Right cardiac atrium (tissue), 5 donors: ENCODE measurements at regions not wholly inside any gene's neighbourhood (a gene's known extent, or its start where the extent isn't known, plus 50 kb on each side); places are given as distances from the start of the nearest gene placed in this dataset.

Experiments
- ATAC-seq, 2 donors: fragments of 200-7000 bp; cut with Tn5 transposase; one replicate each; pipeline versions ENCODE4 v1.8.0 to v1.9.1; 2020; ENCODE audit warnings: moderate library complexity in 2 of 2, mild to moderate bottlenecking in 1 of 2
- DNase-seq, 3 donors: peaks; one replicate each; pipeline ENCODE4 v3.0.0-alpha.2; 2020
- H3K27ac ChIP-seq: one replicate; pipeline ENCODE4 v1.5.1; 2013; ENCODE audit warnings: mild to moderate bottlenecking, low read length, control low read depth, moderate library complexity
- H3K27me3 ChIP-seq: one replicate; pipeline ENCODE4 v1.6.1; 2013; ENCODE audit not compliant: control insufficient read depth, insufficient read depth
- H3K4me1 ChIP-seq: one replicate; pipeline ENCODE4 v1.6.1; 2013; ENCODE audit warnings: low read length; ENCODE audit not compliant: control insufficient read depth, insufficient read depth
- H3K4me3 ChIP-seq: one replicate; pipeline ENCODE4 v1.5.1; 2013; ENCODE audit warnings: low read length, control low read depth
- H3K9me3 ChIP-seq: one replicate; pipeline ENCODE4 v1.6.1; 2013; ENCODE audit warnings: low read length; ENCODE audit not compliant: control insufficient read depth
- WGBS: extraction: QIAGEN DNeasy Blood & Tissue Kit; methylation state at CpG from one replicate; pipeline ENCODE4 v1.1.7; 2013; 5-methylcytosine and 5-hydroxymethylcytosine counted together
- intact Hi-C, 4 donors: fragments of 100-400 bp; cut with DNase I; formaldehyde crosslinking; loops; one replicate each; pipeline versions ENCODE4 v1.11.0 to v1.14.0; 2022 to 2023
- donor health status: healthy with polysubstance abuse.
- donor health status: DM: no; HTN: yes; CAD: no.
- donor health status: DM: no; HTN: no; CAD: no.
- donor health status: DM: no; HTN: yes; CAD: no; lungs with severe emphysema.
- donor health status: DM: yes; HTN: yes; CAD: no.

DNA sequence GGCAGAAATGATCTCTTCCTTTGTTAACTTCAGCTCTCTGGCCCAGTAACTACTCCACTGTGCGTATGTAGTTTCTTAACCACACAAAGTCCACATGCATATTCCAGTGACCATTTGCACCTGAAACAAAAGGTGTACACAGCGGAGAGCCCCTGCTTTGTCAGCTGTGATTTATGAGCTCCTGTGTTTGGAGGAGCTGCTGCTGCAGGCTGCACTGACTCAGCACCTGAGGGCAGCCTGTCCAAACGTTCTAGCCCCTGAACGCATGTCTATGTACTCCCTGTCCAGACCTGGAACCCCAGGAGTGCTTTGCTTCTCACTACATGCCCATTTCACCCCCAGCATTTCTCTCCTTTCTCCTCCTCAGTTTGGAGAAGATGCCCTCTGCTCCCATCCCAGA is 216.1 kb downstream of the ABCC12 start:
- H3K27me3 ChIP-seq: no peaks in the 10 kb centered on the region
- 76% methylated on average over 4 of the region's 4 CpGs for WGBS
- ATAC-seq (no peak), DNase-seq (no peak)
- intact Hi-C loops: no loop called here
- H3K4me1 ChIP-seq: no peaks in the 10 kb centered on the region
- no peaks in the 10 kb centered on the region for H3K9me3 ChIP-seq
- no peak overlapping the region for H3K27ac ChIP-seq
- H3K4me3 ChIP-seq: no peak overlapping the region

DNA sequence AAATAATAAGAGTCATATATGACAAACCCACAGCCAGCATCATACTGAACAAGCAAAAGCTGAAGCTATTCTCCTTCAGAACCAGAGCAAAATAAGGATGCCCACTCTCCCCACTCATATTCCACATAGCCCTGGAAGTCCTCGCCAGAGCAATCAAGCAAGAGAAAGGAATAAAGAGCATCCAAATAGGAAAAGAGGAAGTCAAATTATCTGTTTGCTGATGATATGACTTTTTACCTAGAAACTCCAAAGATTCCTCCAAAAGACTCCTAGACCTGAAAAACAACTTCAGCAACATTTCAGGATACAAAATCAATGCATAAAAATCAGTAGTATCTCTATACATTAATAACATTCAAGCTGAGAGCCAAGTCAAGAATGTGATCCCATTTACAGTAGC is 217.5 kb downstream of the ABCC12 start:
- 80% methylated on average over 1 of the region's 1 CpG for WGBS
- no peaks in the 10 kb centered on the region for H3K27me3 ChIP-seq
- no peak overlapping the region for H3K4me3 ChIP-seq
- no peak for ATAC-seq
- no peak overlapping the region for H3K27ac ChIP-seq
- no peaks in the 10 kb centered on the region for H3K9me3 ChIP-seq
- intact Hi-C loops: no loop called here
- no peaks in the 10 kb centered on the region for H3K4me1 ChIP-seq
- DNase-seq: no peak

DNA sequence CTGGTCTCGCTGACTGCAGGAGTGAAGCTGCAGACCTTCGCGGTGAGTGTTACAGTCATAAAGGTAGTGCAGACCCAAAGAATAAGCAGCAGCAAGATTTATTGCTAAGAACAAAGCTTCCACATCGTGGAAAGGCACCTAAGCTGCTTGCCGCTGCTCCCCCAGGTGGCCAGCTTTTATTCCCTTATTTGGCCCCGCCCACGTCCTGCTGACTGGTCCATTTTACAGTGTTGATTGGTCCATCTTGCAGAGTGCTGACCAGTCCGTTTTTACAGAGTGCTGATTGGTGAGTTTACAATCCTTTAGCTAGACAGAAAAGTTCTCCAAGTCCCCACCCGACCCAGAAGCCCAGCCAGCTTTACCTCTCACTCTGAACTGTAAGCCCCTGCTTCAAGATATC is 227.8 kb downstream of the ABCC12 start:
- WGBS: 74% methylated on average over 9 of the region's 9 CpGs
- Histone ChIP-seq H3K9me3 (no peaks in the 10 kb centered on the region), H3K4me1 (no peaks in the 10 kb centered on the region), H3K27me3 (no peaks in the 10 kb centered on the region), H3K27ac (no peak overlapping the region), H3K4me3 (no peak overlapping the region)
- DNase-seq: no peak
- ATAC-seq: no peak
- intact Hi-C loops: no loop called here

DNA sequence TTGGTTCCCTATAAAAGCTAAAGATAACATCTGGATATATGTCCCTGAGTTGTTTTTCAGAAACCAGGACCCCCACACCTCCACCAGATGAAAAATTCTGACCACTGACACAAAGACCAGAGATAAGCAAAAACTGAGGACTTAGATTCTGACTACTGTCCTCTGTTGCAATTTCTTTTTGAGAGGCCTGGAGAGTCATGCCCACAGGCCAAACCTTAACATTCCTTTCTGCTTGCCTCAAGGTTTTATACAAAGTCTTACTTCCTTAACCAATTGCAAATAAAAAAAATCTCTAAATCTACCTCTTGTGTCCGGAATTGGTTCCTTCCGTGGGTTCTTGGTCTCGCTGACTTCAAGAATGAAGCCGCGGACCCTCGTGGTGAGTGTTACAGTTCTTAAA is 228.5 kb downstream of the ABCC12 start:
- no peak for DNase-seq
- Histone ChIP-seq H3K4me1 (no peaks in the 10 kb centered on the region), H3K27me3 (no peaks in the 10 kb centered on the region), H3K4me3 (no peak overlapping the region), H3K27ac (no peak overlapping the region), H3K9me3 (no peaks in the 10 kb centered on the region)
- 94% methylated on average over 6 of the region's 6 CpGs for WGBS
- no peak for ATAC-seq
- intact Hi-C loops: no loop called here

DNA sequence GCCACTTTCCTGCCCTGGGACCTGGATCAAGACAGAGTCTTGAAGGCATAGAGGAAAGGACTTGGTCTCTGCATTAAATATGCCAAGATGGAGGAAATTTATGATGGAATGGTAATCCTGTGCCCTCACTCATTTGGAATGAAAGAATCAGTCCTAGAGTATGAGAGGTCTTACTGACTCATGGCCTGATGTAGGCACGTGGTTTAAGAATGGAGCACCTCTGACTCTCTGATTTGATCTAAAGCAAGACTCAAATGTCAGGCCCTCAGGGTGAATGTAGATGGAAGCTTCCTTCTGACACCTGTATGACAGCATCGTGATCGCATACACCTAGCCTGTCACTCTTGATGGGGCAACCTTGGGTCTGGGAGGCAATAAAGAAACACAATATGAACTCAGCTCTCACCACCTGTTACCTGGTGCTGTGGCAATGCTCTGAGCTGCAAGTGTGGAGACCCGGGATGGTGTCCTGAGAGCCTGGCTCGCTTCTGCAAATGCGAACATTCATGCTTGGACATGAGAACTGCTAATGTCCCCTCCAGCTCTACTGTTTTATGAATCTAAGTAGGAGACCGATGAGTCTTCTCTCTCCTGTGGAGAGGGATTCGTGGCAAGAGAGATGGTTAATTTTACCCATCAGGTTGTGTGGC is 229.9 kb downstream of the ABCC12 start:
- 89% methylated on average over 8 of the region's 8 CpGs for WGBS
- H3K27ac ChIP-seq: no peak overlapping the region
- no peaks in the 10 kb centered on the region for H3K27me3 ChIP-seq
- intact Hi-C loops: no loop called here
- no peak for DNase-seq
- no peak for ATAC-seq
- no peak overlapping the region for H3K4me3 ChIP-seq
- H3K9me3 ChIP-seq: no peaks in the 10 kb centered on the region
- H3K4me1 ChIP-seq: no peaks in the 10 kb centered on the region

DNA sequence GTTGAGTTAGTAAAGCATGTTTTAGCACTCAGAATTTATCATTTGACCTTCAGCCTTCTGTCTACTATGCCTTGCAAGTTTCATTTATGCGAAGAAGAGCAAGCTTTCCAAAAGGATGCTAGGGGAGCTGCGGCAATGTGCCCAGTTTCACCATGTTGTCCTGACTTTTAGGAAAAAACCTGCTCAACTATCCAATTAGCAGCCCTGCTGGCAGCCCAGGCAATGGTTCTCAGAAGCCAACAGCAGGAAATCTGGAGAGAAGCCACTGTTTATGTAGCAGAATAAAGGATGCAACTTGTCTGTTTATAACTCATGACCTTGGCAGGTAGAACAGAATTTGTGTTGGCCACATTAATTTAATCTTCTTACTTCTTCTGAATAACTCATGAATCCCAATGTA is 230.8 kb downstream of the ABCC12 start:
- H3K9me3 ChIP-seq: no peaks in the 10 kb centered on the region
- no peaks in the 10 kb centered on the region for H3K4me1 ChIP-seq
- H3K27ac ChIP-seq: no peak overlapping the region
- no peak overlapping the region for H3K4me3 ChIP-seq
- 86% methylated on average over 2 of the region's 2 CpGs for WGBS
- intact Hi-C loops: no loop called here
- ATAC-seq (no peak), DNase-seq (no peak)
- no peaks in the 10 kb centered on the region for H3K27me3 ChIP-seq

DNA sequence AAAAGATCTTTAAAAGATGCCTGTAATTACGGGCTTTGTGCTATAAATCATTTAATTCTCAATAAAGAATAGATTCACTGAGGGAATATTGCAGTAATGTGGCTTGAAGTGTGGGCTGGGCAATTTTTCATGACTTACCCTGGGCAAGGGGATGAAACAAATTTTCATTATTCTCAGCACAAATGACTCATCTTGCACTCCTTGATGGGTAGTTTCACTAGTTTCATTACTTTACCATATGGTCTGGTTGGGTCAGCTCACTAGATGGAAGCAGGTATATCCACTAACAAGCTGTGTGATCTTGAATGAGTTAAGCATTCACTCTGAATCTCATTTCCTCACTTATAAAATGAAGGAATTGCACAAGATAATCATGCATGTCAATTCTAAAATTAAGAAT is 234.3 kb downstream of the ABCC12 start:
- Histone ChIP-seq H3K27ac (no peak overlapping the region), H3K27me3 (no peaks in the 10 kb centered on the region), H3K4me1 (no peaks in the 10 kb centered on the region), H3K4me3 (no peak overlapping the region), H3K9me3 (no peaks in the 10 kb centered on the region)
- whole genome bisulfite sequencing: 57% methylated on average over 1 of the region's 1 CpG
- ATAC-seq (no peak), DNase-seq (no peak)
- intact Hi-C loops: no loop called here

DNA sequence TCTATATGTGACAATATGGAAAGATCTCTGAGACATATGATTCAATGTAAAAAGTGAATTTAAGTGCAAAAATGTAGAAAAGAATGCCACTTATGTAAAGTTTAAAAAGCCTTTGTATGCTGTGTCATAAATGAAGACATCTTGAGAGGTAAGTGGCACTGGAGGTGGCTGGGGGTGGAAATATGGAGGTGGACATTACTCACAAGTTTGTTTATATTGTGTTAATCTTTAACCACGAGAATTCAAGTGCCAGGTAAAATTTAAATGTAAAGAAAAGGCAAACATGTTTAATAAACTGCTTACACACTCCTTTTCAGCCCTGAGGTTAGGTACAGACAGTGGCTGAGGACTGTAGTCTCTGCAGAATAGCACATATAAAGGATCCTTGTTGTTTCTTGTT is 235.1 kb downstream of the ABCC12 start:
- no peak overlapping the region for H3K4me3 ChIP-seq
- no peaks in the 10 kb centered on the region for H3K9me3 ChIP-seq
- H3K27ac ChIP-seq: no peak overlapping the region
- WGBS: 6% methylated on average over 1 of the region's 1 CpG
- intact Hi-C loops: no loop called here
- no peak for DNase-seq
- no peaks in the 10 kb centered on the region for H3K4me1 ChIP-seq
- no peaks in the 10 kb centered on the region for H3K27me3 ChIP-seq
- ATAC-seq: no peak

DNA sequence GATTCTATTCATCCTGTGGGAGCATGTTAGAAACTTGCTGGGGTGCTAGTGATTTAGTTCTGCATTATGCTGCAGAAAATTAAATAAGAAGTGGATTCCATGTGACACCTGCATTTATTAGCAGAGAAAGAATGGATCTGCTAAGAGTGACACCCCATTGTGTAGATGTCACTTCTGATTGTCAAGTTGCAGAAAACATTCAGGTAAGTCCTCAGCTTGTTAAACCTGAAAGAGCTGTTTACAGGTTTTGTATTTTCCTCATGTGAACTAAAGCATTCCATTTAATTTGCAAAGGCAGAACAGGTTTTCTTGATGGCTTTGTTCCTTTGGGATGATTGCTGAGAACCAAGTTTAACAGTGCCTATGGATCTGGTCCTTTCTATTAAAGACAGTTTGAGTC is 238.7 kb downstream of the ABCC12 start:
- Histone ChIP-seq H3K27ac (no peak overlapping the region), H3K9me3 (no peaks in the 10 kb centered on the region), H3K27me3 (no peaks in the 10 kb centered on the region), H3K4me1 (no peaks in the 10 kb centered on the region), H3K4me3 (no peak overlapping the region)
- intact Hi-C loops: no loop called here
- ATAC-seq (no peak), DNase-seq (no peak)

DNA sequence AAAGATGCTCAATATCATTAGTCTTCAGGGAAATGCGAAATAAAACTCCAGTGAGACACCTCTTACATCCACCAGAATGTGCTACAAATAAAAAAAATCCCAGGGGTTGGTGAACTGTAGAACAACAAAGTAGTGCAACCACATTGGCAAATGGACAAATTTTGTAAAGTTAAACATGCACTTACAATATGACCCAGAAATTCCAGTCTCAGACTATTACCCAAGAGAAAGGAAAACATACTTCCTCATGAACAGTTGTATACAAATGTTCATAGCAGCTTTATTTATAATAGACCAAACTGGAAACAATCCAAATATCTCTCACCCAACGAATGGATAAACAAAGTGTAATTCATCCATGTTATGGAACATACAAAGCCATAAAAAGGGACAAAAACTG is 239.5 kb downstream of the ABCC12 start:
- Histone ChIP-seq H3K4me1 (no peaks in the 10 kb centered on the region), H3K4me3 (no peak overlapping the region), H3K27ac (no peak overlapping the region), H3K27me3 (no peaks in the 10 kb centered on the region), H3K9me3 (no peaks in the 10 kb centered on the region)
- intact Hi-C loops: no loop called here
- 59% methylated on average over 2 of the region's 2 CpGs for WGBS
- DNase-seq: no peak
- ATAC-seq: no peak

DNA sequence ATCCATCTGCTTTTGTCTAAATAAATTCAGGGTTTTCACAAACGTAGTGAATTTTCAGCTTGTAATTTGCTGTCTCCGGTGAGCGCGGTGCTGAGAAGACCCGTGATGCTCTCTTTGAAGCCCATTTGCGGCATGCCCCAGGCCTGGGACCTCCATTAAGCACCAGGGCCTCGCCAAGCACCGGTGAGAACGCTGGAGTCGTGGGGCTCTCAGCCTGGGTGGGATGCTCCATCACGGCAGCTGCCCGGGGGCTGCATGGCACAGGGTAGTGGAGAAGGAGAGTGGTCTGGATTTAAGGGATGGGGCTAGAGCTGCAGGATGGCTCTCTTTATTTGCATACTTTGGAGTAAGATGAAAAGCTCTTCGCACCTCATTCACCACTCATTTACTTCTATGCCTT is 248.7 kb downstream of the ABCC12 start:
- DNase-seq: no peak
- ATAC-seq: no peak
- intact Hi-C loops: no loop called here
- no peaks in the 10 kb centered on the region for H3K27me3 ChIP-seq
- H3K9me3 ChIP-seq: no peaks in the 10 kb centered on the region
- no peak overlapping the region for H3K27ac ChIP-seq
- WGBS: 78% methylated on average over 13 of the region's 13 CpGs
- no peak overlapping the region for H3K4me3 ChIP-seq
- H3K4me1 ChIP-seq: peaks cover 1% of the 10 kb centered on the region

DNA sequence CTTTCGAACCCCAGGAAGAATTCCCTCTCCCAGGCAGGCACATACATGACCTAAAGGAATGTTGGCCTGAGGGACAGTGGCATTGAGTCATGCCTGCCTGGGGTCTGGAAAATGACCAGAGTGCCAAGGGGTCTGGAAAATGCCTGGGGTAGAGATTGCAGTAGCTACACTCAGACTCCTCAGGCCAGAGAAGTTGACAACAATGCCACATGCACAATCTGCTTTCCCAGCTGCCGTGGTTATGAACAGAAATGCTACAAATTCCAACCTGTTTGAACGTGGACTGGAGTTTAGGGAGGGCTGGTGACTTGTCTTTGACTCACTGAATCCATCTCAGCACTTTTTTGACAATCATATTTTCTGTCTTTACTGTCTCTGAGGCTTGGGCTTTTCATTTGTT is 250.0 kb downstream of the ABCC12 start:
- WGBS: 57% methylated on average over 3 of the region's 3 CpGs
- no peak overlapping the region for H3K4me3 ChIP-seq
- no peaks in the 10 kb centered on the region for H3K9me3 ChIP-seq
- H3K27ac ChIP-seq: no peak overlapping the region
- no peaks in the 10 kb centered on the region for H3K27me3 ChIP-seq
- intact Hi-C loops: no loop called here
- DNase-seq (no peak), ATAC-seq (no peak)
- peaks cover 1% of the 10 kb centered on the region for H3K4me1 ChIP-seq
